Thyroid gland (tissue), 4 donors: ENCODE measurements at regions not wholly inside any gene's neighbourhood (a gene's known extent, or its start where the extent isn't known, plus 50 kb on each side); places are given as distances from the start of the nearest gene placed in this dataset.

Source experiments
- CTCF ChIP-seq, 6 experiments: fragments of 200-600 bp in 3 of 6; fragments of 450-650 bp in 3 of 6; sonication (generic) in 3 of 6; IDR thresholded peaks; one replicate each; pipeline ENCODE4 v1.5.1; 2016 to 2019; ENCODE audit warnings: antibody characterized with exemption in 6 of 6, mild to moderate bottlenecking in 2 of 6, inconsistent platforms in 1 of 6, moderate library complexity in 1 of 6
- POLR2A ChIP-seq, 2 donors: fragments of 450-650 bp; IDR thresholded peaks; one replicate each; pipeline ENCODE4 v1.6.1; 2017; ENCODE audit warnings: antibody characterized with exemption in 2 of 2, mild to moderate bottlenecking in 2 of 2, moderate library complexity in 1 of 2

- TF ChIP-seq CTCF (IDR thresholded peaks at IDR 0.05) (no peak), POLR2A (IDR thresholded peaks at IDR 0.05) (no peak)
Observed at GRCh38 chr2:122905431-122905830, 1119.7 kb upstream of the CNTNAP5 start.
